AG04450 (cell line): ENCODE measurements at regions not wholly inside any gene's neighbourhood (a gene's known extent, or its start where the extent isn't known, plus 50 kb on each side); places are given as distances from the start of the nearest gene placed in this dataset.

Experiments used
- CTCF ChIA-PET: fragments of 300-600, 350-600 bp; formaldehyde crosslinking; extraction: SDS; loops from one replicate; lab custom pipeline; 2022; ENCODE audit warnings: antibody characterized with exemption, inconsistent platforms; lab: Charles Lee
- POLR2A ChIA-PET: fragments of 350-600 bp; formaldehyde crosslinking; extraction: SDS; loops from one replicate; lab custom pipeline; 2021; ENCODE audit warnings: antibody characterized with exemption, inconsistent platforms; lab: Yijun Ruan, JAX
- DNase-seq: peaks from one replicate; pipeline ENCODE4 v3.0.0-alpha.2; 2011; ENCODE audit warnings: low read depth, low spot score
- H3K27ac ChIP-seq: one replicate; pipeline ENCODE4 v1.5.1; 2012; ENCODE audit warnings: low read depth, low read length, control low read depth
- H3K27me3 ChIP-seq: one replicate; pipeline ENCODE4 v1.6.0; 2012; ENCODE audit warnings: low read length; ENCODE audit not compliant: control insufficient read depth, insufficient read depth
- H3K4me3 ChIP-seq: 2 replicates; pipeline ENCODE4 v1.5.1; 2011; ENCODE audit warnings: mild to moderate bottlenecking, low read depth, low read length, control low read depth
- H3K9me3 ChIP-seq: 2 replicates; pipeline ENCODE4 v1.5.1; 2012; ENCODE audit warnings: low read length; ENCODE audit not compliant: control insufficient read depth, insufficient read depth
- CTCF ChIP-seq: IDR thresholded peaks from 2 replicates; pipeline ENCODE4 v1.5.1; 2011; ENCODE audit warnings: low read depth, low read length, control low read depth, inconsistent platforms

- H3K4me3 ChIP-seq, result no peak overlapping the region
- H3K27ac ChIP-seq, result peak overlapping the region; percentile 12
- no peaks in the 10 kb centered on the region for H3K9me3 ChIP-seq
- ChIA-PET CTCF (interaction anchor here (1.1 kb wide), 1 partner anchor 189 kb away, joined by 3 read pairs; no protein-coding TSS in a partner anchor), POLR2A (interaction anchor here (0.8 kb wide), 1 partner anchor 56 kb away, joined by 3 read pairs; no protein-coding TSS in a partner anchor)
- DNase-seq, result no peak
- no peaks in the 10 kb centered on the region for H3K27me3 ChIP-seq
- TF ChIP-seq CTCF, result no peak
Measured at GRCh38 chr20:10864076-10864672, 190.4 kb upstream of the JAG1 start.

- no peaks in the 10 kb centered on the region for H3K27me3 ChIP-seq
- POLR2A ChIA-PET, result no interaction called here
- H3K4me3 ChIP-seq, result no peak overlapping the region
- TF ChIP-seq CTCF, result no peak
- DNase-seq, result no peak
- CTCF ChIA-PET, result no interaction called here
- no peaks in the 10 kb centered on the region for H3K9me3 ChIP-seq
- H3K27ac ChIP-seq, result no peak overlapping the region
Measured at GRCh38 chr20:10868299-10868698, 194.5 kb upstream of the JAG1 start.

GRCh38 chr20:10873026-10873425 is 199.2 kb upstream of the JAG1 start:
- H3K4me3 ChIP-seq, result no peak overlapping the region
- no peak overlapping the region for H3K27ac ChIP-seq
- no peak for DNase-seq
- ChIA-PET POLR2A (no interaction called here), CTCF (no interaction called here)
- no peaks in the 10 kb centered on the region for H3K9me3 ChIP-seq
- no peaks in the 10 kb centered on the region for H3K27me3 ChIP-seq
- TF ChIP-seq CTCF, result no peak

- TF ChIP-seq CTCF, result no peak
- CTCF ChIA-PET, result no interaction called here
- Histone ChIP-seq H3K27me3 (no peaks in the 10 kb centered on the region), H3K27ac (no peak overlapping the region), H3K4me3 (no peak overlapping the region), H3K9me3 (no peaks in the 10 kb centered on the region)
- POLR2A ChIA-PET, result no interaction called here
- no peak for DNase-seq
Measured at GRCh38 chr20:10875653-10876052, 201.9 kb upstream of the JAG1 start.

GRCh38 chr20:10876558-10876957 is 202.8 kb upstream of the JAG1 start:
- no peak for TF ChIP-seq CTCF
- no peak for DNase-seq
- H3K27me3 ChIP-seq, result no peaks in the 10 kb centered on the region
- no peak overlapping the region for H3K4me3 ChIP-seq
- no peak overlapping the region for H3K27ac ChIP-seq
- ChIA-PET POLR2A (no interaction called here), CTCF (no interaction called here)
- H3K9me3 ChIP-seq, result no peaks in the 10 kb centered on the region
